Fibroblast of the aortic adventitia (primary cell): ENCODE measurements at regions not wholly inside any gene's neighbourhood (a gene's known extent, or its start where the extent isn't known, plus 50 kb on each side); places are given as distances from the start of the nearest gene placed in this dataset.

ENCODE experiments used
- DNase-seq: peaks from one replicate; pipeline ENCODE4 v3.0.0-alpha.2; 2010; ENCODE audit warnings: low read depth
- H3K4me3 ChIP-seq: 2 replicates; pipeline ENCODE4 v1.5.1; 2011; ENCODE audit warnings: low read depth, mild to moderate bottlenecking, control low read depth, low read length, moderate library complexity
- CTCF ChIP-seq: IDR thresholded peaks from 2 replicates; pipeline ENCODE4 v1.5.1; 2011; ENCODE audit warnings: mild to moderate bottlenecking, low read length, control low read depth, inconsistent platforms; ENCODE audit not compliant: insufficient read depth

GRCh38 chr10:104582966-104583365 lies 58.1 kb upstream of the SORCS3 start:
- no peak overlapping the region for H3K4me3 ChIP-seq
- DNase-seq = no peak
- TF ChIP-seq CTCF = no peak

GRCh38 chr10:104584541-104584940 lies 56.5 kb upstream of the SORCS3 start:
- no peak overlapping the region for H3K4me3 ChIP-seq
- TF ChIP-seq CTCF = no peak
- DNase-seq = no peak

GRCh38 chr10:104587751-104588150 lies 53.3 kb upstream of the SORCS3 start:
- no peak for DNase-seq
- no peak overlapping the region for H3K4me3 ChIP-seq
- no peak for TF ChIP-seq CTCF

GRCh38 chr10:104589431-104589830 lies 51.7 kb upstream of the SORCS3 start:
- TF ChIP-seq CTCF = no peak
- DNase-seq = no peak
- H3K4me3 ChIP-seq = no peak overlapping the region

- no peak overlapping the region for H3K4me3 ChIP-seq
- no peak for DNase-seq
- no peak for TF ChIP-seq CTCF
Observed at GRCh38 chr10:104589871-104590270, 51.2 kb upstream of the SORCS3 start.
